ENCODE measurements at regions not wholly inside any gene's neighbourhood (a gene's known extent, or its start where the extent isn't known, plus 50 kb on each side); places are given as distances from the start of the nearest gene placed in this dataset.

DNA sequence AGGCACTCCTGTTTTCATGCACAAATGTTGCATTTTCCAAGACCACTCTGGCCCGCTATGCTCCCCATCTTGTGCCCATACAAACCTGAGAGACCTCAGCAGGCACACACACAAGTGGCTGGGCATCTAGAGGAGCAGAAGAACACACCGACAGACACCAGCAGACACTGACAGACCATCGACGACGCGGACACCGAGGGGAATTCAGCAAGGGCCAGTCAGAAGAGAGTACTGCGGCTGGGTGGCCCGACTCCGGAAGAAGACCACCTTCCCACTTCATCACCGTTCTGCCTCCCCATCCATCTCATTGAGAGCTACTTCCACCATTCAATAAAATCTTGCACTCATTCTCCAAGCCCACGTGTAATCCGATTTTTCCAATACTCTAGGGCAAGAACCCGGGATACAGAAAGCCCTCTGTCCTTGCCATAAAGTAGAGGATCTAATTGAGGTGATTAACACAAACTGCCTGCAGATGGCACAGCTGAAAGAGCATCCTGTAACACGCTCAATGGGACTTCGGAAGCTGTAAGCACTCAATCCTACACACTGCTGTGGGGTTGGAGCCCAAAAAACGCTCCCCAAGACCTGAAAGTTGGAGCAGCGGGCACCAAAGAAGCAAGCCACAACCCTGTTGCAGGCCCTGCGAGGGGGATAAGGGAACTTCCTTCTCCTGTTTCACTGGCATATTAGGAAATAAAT is 780.9 kb downstream of the ARAP2 start:
- Histone ChIP-seq H3K9me3 (ENCODE audit: low read depth) (peaks cover 9% of the 10 kb centered on the region), H3K27me3 (replicated peaks; ENCODE audit: insufficient read depth) (no peaks in the 10 kb centered on the region), H3K79me2 (ENCODE audit: insufficient read depth) (no peaks in the 10 kb centered on the region), H3K9me2 (ENCODE audit: insufficient read depth) (no peaks in the 10 kb centered on the region), H3K36me3 (ENCODE audit: low read depth) (no peaks in the 10 kb centered on the region), H3K27ac (no peak overlapping the region), H3F3A (ENCODE audit: insufficient read depth) (no peaks in the 10 kb centered on the region), H4K20me1 (ENCODE audit: insufficient read depth) (no peaks in the 10 kb centered on the region), H3K9ac (no peak overlapping the region), H3K4me1 (ENCODE audit: insufficient read depth) (no peaks in the 10 kb centered on the region), H3K4me2 (ENCODE audit: unreplicated experiment) (no peak overlapping the region), H2AFZ (no peak overlapping the region), H3K4me3 (no peak overlapping the region)
- in situ Hi-C loops (cut with MboI): no loop called here
- no peak for DNase-seq
- WGBS, 2 experiments (ENCODE audit: low coverage in 1 of 2, low lambda C conversion rate in 2 of 2, missing lambda C conversion rate in 2 of 2): 45 to 53% methylated on average over 19 of the region's 19 CpGs
- TF ChIP-seq EZH2phosphoT487 (IDR thresholded peaks at IDR 0.05; ENCODE audit: insufficient read depth, low read depth): no peak
- TF ChIP-seq EZH2 (IDR thresholded peaks at IDR 0.05; ENCODE audit: insufficient read depth, poor library complexity, severe bottlenecking): no peak

GRCh38 chr4:35464964-35465528 is 779.3 kb downstream of the ARAP2 start:
- H4K20me1 ChIP-seq (ENCODE audit: insufficient read depth): no peaks in the 10 kb centered on the region
- H3K4me2 ChIP-seq (ENCODE audit: unreplicated experiment): no peak overlapping the region
- no peaks in the 10 kb centered on the region for H3K4me1 ChIP-seq (ENCODE audit: insufficient read depth)
- H3K36me3 ChIP-seq (ENCODE audit: low read depth): no peaks in the 10 kb centered on the region
- in situ Hi-C loops (cut with MboI): no loop called here
- H3K9me3 ChIP-seq (ENCODE audit: low read depth): peaks cover 9% of the 10 kb centered on the region
- no peak for DNase-seq
- no peak overlapping the region for H3K4me3 ChIP-seq
- no peak overlapping the region for H3K27ac ChIP-seq
- no peak overlapping the region for H3K9ac ChIP-seq
- H3F3A ChIP-seq (ENCODE audit: insufficient read depth): no peaks in the 10 kb centered on the region
- H3K9me2 ChIP-seq (ENCODE audit: insufficient read depth): no peaks in the 10 kb centered on the region
- no peak overlapping the region for H2AFZ ChIP-seq
- TF ChIP-seq EZH2 (IDR thresholded peaks at IDR 0.05; ENCODE audit: insufficient read depth, poor library complexity, severe bottlenecking) (no peak), EZH2phosphoT487 (IDR thresholded peaks at IDR 0.05; ENCODE audit: insufficient read depth, low read depth) (no peak)
- H3K79me2 ChIP-seq (ENCODE audit: insufficient read depth): no peaks in the 10 kb centered on the region
- no peaks in the 10 kb centered on the region for H3K27me3 ChIP-seq (replicated peaks; ENCODE audit: insufficient read depth)

GRCh38 chr4:35491093-35491492 is 753.2 kb downstream of the ARAP2 start:
- H3K27ac ChIP-seq: no peak overlapping the region
- no peaks in the 10 kb centered on the region for H3K36me3 ChIP-seq (ENCODE audit: low read depth)
- TF ChIP-seq EZH2phosphoT487 (IDR thresholded peaks at IDR 0.05; ENCODE audit: insufficient read depth, low read depth) (no peak), EZH2 (IDR thresholded peaks at IDR 0.05; ENCODE audit: insufficient read depth, poor library complexity, severe bottlenecking) (no peak)
- no peak overlapping the region for H2AFZ ChIP-seq
- no peaks in the 10 kb centered on the region for H3K9me2 ChIP-seq (ENCODE audit: insufficient read depth)
- H3K4me3 ChIP-seq: no peak overlapping the region
- H3K79me2 ChIP-seq (ENCODE audit: insufficient read depth): no peaks in the 10 kb centered on the region
- H3K4me2 ChIP-seq (ENCODE audit: unreplicated experiment): no peak overlapping the region
- H3K27me3 ChIP-seq (replicated peaks; ENCODE audit: insufficient read depth): no peaks in the 10 kb centered on the region
- no peaks in the 10 kb centered on the region for H3K4me1 ChIP-seq (ENCODE audit: insufficient read depth)
- H3K9ac ChIP-seq: no peak overlapping the region
- in situ Hi-C loops (cut with MboI): no loop called here
- H3F3A ChIP-seq (ENCODE audit: insufficient read depth): no peaks in the 10 kb centered on the region
- no peak for DNase-seq
- no peaks in the 10 kb centered on the region for H4K20me1 ChIP-seq (ENCODE audit: insufficient read depth)
- no peaks in the 10 kb centered on the region for H3K9me3 ChIP-seq (ENCODE audit: low read depth)

- no peaks in the 10 kb centered on the region for H3K36me3 ChIP-seq (ENCODE audit: low read depth)
- no peaks in the 10 kb centered on the region for H3K9me3 ChIP-seq (ENCODE audit: low read depth)
- H2AFZ ChIP-seq: no peak overlapping the region
- TF ChIP-seq EZH2 (IDR thresholded peaks at IDR 0.05; ENCODE audit: insufficient read depth, poor library complexity, severe bottlenecking) (no peak), EZH2phosphoT487 (IDR thresholded peaks at IDR 0.05; ENCODE audit: insufficient read depth, low read depth) (no peak)
- H3F3A ChIP-seq (ENCODE audit: insufficient read depth): no peaks in the 10 kb centered on the region
- H3K4me1 ChIP-seq (ENCODE audit: insufficient read depth): no peaks in the 10 kb centered on the region
- in situ Hi-C loops (cut with MboI): no loop called here
- H3K4me3 ChIP-seq: no peak overlapping the region
- no peaks in the 10 kb centered on the region for H3K27me3 ChIP-seq (replicated peaks; ENCODE audit: insufficient read depth)
- H3K4me2 ChIP-seq (ENCODE audit: unreplicated experiment): no peak overlapping the region
- WGBS, 2 experiments (ENCODE audit: low coverage in 1 of 2, low lambda C conversion rate in 2 of 2, missing lambda C conversion rate in 2 of 2): 46 to 60% methylated on average over 4 of the region's 4 CpGs
- H3K79me2 ChIP-seq (ENCODE audit: insufficient read depth): no peaks in the 10 kb centered on the region
- no peaks in the 10 kb centered on the region for H3K9me2 ChIP-seq (ENCODE audit: insufficient read depth)
- no peaks in the 10 kb centered on the region for H4K20me1 ChIP-seq (ENCODE audit: insufficient read depth)
- H3K9ac ChIP-seq: no peak overlapping the region
- H3K27ac ChIP-seq: no peak overlapping the region
- DNase-seq: no peak
Observed at GRCh38 chr4:35493977-35494376, 750.3 kb downstream of the ARAP2 start.

- Histone ChIP-seq H3K4me1 (ENCODE audit: insufficient read depth) (no peaks in the 10 kb centered on the region), H2AFZ (no peak overlapping the region), H4K20me1 (ENCODE audit: insufficient read depth) (no peaks in the 10 kb centered on the region), H3K27ac (no peak overlapping the region), H3K9ac (no peak overlapping the region), H3K79me2 (ENCODE audit: insufficient read depth) (no peaks in the 10 kb centered on the region), H3K27me3 (replicated peaks; ENCODE audit: insufficient read depth) (no peaks in the 10 kb centered on the region), H3K9me2 (ENCODE audit: insufficient read depth) (no peaks in the 10 kb centered on the region), H3F3A (ENCODE audit: insufficient read depth) (no peaks in the 10 kb centered on the region), H3K4me3 (no peak overlapping the region), H3K4me2 (ENCODE audit: unreplicated experiment) (no peak overlapping the region), H3K36me3 (ENCODE audit: low read depth) (no peaks in the 10 kb centered on the region), H3K9me3 (ENCODE audit: low read depth) (no peaks in the 10 kb centered on the region)
- in situ Hi-C loops (cut with MboI): no loop called here
- no peak for DNase-seq
- TF ChIP-seq EZH2phosphoT487 (IDR thresholded peaks at IDR 0.05; ENCODE audit: insufficient read depth, low read depth): no peak
- no peak for TF ChIP-seq EZH2 (IDR thresholded peaks at IDR 0.05; ENCODE audit: insufficient read depth, poor library complexity, severe bottlenecking)
- 40 to 43% methylated on average over 5 of the region's 5 CpGs for WGBS, 2 experiments (ENCODE audit: low coverage in 1 of 2, low lambda C conversion rate in 2 of 2, missing lambda C conversion rate in 2 of 2)
Observed at GRCh38 chr4:35494955-35495354, 749.4 kb downstream of the ARAP2 start.
